ENCODE measurements at regions not wholly inside any gene's neighbourhood (a gene's known extent, or its start where the extent isn't known, plus 50 kb on each side); places are given as distances from the start of the nearest gene placed in this dataset.

DNA sequence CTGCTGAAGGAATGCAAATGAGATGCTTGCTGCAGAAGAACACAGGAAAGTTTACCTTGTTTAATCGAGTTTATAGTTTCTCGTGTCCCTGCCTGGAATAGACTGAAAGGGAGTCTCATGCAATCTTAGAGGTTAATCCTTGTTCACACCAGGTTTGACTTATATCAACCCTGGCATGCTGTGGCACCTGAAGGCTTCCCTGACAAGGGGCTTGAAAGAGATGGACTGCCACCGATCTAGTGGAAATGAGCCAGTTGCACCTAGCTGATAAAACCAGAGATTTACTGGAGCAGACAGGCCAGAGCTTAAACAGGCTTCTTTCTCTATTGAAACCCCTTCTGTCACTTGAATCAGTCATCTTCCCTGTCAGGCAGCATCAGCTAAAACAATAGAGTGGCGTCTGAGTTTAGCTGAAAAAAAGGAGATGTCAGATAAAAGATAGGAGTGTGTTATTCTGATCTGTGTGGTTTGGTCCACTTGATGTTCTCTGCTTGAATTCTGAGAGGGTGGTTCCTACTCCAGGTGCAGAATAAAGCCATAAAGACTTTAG lies 349.7 kb downstream of the RWDD3 start:
- TF ChIP-seq, protein P1, sequence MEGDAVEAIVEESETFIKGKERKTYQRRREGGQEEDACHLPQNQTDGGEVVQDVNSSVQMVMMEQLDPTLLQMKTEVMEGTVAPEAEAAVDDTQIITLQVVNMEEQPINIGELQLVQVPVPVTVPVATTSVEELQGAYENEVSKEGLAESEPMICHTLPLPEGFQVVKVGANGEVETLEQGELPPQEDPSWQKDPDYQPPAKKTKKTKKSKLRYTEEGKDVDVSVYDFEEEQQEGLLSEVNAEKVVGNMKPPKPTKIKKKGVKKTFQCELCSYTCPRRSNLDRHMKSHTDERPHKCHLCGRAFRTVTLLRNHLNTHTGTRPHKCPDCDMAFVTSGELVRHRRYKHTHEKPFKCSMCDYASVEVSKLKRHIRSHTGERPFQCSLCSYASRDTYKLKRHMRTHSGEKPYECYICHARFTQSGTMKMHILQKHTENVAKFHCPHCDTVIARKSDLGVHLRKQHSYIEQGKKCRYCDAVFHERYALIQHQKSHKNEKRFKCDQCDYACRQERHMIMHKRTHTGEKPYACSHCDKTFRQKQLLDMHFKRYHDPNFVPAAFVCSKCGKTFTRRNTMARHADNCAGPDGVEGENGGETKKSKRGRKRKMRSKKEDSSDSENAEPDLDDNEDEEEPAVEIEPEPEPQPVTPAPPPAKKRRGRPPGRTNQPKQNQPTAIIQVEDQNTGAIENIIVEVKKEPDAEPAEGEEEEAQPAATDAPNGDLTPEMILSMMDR (IDR thresholded peaks at IDR 0.05), result no peak
- TF ChIP-seq POLR2A (IDR thresholded peaks at IDR 0.05), result no peak
- TF ChIP-seq EP300 (IDR thresholded peaks at IDR 0.05), result no peak
